GM19452 (cell line): ENCODE measurements at regions not wholly inside any gene's neighbourhood (a gene's known extent, or its start where the extent isn't known, plus 50 kb on each side); places are given as distances from the start of the nearest gene placed in this dataset.

Experiments used
- ATAC-seq: cut with Tn5 transposase; IDR thresholded peaks from one replicate; pipeline ENCODE4 v1.9.1; 2021; ENCODE audit not compliant: unreplicated experiment

DNA sequence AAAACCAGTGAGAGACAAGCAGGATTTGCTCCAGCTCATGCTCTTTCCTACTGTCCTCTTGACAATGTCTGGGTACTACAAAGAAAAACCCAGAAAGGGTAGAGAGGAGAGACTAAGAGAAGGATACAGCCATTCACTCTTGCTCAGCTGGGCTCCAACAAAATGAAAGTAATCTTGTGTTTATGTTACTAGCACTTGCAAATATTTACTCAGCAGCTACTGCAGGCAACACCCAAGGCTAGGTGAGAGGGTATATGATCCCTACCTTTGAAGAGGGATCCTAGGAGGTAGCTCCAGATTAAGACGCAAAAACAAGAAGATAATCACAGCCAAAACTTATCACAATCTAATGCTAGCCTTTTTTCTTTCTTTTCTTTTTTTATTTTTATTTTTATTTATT lies 329.6 kb upstream of the ACVR2A start:
- no peak for ATAC-seq

DNA sequence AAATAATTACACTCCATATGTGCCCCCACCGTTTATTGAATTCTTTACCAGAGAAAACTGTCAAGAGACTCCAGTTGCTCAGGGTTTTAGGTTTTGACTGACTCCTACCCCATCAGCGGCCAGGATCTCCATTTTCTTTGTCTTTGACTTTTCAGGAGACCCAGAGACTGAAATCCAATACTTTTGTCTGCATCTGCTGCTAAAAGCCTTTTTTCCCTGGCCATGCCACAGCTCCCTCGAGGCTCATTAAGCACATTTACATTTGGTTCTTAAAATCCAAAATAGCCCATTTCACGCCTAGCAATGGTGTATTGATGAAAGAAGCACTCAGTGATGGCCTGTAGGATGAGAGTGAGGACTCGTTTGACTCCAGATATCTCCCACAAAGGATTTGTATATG lies 332.6 kb upstream of the ACVR2A start:
- no peak for ATAC-seq

DNA sequence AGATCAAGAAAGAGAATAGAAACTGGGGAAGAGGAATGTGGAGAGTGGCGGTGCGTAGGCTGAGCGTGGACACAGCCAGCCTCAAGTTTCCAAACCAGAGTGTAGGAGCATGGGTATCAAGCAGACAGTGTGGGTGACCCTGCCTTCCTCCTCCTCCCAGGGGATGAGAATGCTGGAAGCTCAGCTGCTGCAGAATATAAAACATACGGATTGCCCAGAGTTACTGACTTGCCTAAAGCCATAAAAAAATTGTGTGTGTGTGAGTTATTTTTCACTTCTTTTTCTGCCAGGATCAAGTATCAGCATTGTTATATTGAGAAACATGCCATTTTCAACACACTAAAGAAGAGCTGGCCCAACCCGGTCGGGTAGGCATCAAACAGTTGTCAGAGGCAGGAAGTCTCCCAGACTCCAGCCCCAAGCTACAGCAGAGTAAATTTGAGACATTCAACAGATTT lies 333.3 kb upstream of the ACVR2A start:
- no peak for ATAC-seq

DNA sequence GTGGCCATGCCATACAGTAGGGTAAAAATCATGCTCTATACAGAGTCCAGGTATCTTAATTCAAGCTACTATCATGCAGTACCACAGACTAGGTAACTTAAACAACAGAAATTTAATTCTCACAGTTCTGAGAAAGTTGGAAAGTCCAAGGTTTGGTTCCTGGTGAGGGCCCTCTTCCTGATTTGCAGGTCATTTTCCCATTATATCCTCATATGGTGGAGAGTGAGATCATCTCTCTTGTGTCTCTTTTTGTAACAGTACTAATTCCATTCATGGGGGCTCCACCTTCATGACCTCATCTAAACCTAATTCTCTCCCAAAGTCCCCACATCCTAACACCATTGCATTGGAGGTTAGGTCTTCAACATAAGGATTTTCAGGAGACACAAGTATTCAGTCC lies 335.0 kb upstream of the ACVR2A start:
- ATAC-seq = no peak

DNA sequence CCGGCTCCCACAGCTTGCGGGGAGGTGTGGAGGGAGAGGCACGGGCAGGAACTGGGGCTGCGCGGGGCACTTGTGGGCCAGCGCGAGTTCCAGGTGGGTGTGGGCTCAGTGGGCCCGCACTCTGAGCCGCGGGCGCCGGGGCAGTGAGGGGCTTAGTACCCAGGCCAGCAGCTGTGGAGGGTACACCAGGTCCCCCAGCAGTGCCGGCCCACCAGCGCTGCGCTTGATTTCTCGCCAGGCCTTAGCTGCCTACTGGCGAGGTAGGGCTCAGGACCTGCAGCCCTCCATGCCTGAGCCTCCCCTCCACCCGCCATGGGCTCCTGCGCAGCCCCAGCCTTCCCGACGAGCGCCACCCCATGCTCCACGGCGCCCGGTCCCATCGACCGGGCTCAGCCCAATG lies 337.9 kb upstream of the ACVR2A start:
- ATAC-seq = no peak

DNA sequence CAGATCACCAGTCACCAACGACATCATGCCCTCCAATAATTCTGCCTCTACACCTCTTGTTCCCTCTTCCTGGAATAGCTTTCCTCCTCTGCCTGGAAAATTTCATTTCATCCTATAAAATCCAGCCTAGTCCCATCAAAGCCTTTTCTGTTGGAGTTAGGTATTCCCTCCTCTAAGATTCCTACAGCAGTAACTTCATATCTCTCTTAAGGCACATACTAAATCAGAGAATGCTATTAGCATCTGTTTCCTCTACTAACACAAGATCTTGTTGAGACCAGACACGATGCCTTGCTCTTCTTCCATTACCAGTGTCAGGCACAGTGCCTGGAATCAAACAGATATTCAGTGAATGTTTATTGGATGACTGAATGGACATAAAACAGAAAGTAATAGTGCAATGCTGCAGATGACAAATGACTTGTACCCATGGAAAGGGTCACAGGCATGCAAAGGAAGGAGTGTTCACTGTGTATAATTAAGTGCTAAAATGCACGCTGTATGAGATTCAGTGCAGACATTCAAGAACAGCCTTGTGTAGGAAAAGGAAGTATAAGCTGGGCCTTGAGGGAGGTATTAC lies 342.0 kb upstream of the ACVR2A start:
- no peak for ATAC-seq

DNA sequence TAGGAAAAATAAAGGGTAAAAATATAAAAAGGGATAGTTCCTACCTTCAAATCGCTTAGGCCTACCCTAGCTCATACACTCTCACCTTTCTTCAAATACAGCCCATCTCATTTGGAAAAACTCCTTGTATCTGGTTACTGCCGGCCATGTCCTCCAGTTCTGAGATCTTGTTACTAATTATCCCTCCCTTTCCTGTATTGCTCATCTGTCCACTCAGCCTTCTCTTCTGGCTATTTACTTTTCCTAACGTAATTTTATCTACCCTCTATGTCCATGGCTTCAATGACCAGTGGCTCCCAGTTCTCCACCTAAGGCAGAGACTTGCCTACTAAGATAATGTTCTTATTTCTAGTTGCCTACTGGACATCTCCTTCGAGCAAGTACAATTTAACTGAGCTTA lies 342.9 kb upstream of the ACVR2A start:
- ATAC-seq = no peak

DNA sequence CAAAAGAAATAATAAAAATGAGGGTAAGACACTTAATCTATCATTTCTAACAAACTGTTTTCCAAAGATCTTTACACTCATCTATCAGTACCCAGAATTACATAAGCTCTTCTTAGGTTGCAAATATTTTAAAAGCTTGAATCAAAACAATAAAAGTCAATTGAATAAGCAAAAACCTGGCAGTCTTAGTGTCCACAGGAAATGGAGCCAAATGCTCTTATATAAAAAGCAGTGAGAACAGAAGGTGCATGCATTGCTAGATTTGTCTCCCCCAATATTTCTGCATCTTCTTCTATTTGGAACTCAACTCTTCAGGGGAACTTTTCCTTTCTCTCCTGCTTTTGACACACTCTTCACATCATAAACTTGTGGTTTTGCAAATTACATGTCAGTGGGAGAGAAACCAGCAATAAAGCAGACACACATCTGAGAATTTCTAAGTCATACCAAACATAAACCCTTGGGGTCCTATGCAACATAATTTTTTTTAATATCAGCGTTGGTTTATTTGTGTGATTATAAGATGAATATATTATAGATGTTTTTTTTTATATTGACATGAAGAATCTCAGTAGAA lies 343.9 kb upstream of the ACVR2A start:
- ATAC-seq = no peak

DNA sequence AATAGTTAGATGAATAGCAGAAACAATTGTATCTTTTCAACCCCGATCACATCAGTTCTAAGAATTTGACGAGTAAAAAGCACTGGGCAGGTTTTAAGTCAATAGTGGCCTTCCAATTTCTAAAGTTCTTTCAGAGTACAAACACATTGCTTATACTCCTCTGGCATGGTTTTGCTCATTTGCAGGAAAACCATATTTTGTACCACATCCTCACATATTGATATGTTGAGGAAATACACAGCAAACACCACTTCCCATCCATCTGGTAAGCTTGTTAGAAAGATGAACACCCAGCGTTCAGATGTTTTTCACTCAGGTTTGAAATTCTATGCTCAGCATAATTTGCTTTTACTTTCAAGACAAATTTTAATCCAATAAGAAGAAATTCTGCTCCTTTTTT lies 344.6 kb upstream of the ACVR2A start:
- ATAC-seq = peak; percentile 26

DNA sequence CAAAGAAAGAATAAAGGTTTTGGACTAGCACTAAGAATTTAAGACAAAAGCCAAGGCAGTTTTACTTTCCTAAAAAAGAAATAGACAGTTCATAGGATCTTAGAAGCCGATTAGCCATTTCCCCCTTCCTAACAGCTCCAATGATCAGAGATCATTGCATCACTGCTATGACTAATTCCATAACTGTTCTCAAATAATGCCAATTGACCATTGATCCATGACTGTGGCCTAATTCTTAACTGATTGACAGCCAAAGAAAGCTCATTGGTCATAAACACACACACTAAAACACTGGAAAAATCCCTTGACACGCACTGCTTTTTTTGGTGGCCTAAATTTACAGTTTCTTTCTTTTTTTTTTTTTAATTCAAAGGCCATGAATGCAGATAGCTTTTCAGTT lies 345.0 kb upstream of the ACVR2A start:
- peak; percentile 81 for ATAC-seq

DNA sequence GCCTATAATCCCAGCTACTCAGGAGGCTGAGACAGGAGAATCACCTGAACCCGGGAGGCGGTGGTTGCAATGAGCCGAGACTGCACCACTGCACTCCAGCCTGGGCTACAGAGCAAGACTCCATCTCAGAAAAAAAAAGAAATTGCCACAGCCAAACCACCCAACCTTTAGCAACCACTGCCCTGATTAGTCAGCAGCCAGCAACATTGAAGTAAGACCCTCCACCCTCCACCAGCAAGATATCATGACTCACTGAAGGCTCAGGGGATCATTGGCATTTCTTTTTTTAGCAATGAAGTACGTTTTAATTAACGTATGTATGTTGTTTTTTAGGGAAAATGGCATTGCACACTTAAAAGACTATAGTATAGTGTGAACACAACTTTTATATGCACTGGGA lies 349.1 kb upstream of the ACVR2A start:
- no peak for ATAC-seq

DNA sequence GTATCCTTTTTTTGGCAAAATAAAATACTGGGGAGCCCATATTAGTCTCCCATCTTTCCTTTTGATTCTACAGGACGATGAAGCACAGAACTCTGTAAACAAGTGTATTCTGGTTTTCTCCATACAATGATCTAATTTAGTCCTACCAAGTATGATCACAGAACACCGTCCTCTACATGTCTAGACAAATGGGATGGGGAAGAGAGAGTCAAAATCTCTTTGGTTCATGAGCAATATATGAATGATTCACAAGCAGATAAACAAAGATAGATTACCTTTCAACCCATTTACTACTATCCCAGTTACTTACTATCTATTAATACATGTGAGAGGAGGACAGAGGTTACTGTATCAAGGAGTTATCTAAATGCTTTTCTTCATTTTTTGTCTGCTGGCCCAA lies 352.4 kb upstream of the ACVR2A start:
- no peak for ATAC-seq

DNA sequence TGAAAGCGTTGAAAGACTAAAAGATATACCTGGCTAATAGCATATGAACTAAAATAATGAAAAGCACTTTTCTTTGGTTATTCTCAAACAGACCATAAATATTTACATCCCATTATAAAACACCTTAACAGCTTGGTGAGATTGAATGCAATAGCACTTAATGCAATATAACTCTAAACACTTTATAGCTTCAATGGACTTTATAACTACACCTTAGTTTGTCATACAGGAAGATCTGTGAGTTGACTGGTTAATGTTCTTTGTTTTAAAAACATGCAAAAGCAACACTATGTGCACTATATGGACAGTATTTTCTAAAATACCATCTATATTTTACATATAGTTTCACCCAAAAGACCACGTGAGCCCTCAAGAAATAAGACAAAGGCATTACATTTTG lies 353.3 kb upstream of the ACVR2A start:
- no peak for ATAC-seq

DNA sequence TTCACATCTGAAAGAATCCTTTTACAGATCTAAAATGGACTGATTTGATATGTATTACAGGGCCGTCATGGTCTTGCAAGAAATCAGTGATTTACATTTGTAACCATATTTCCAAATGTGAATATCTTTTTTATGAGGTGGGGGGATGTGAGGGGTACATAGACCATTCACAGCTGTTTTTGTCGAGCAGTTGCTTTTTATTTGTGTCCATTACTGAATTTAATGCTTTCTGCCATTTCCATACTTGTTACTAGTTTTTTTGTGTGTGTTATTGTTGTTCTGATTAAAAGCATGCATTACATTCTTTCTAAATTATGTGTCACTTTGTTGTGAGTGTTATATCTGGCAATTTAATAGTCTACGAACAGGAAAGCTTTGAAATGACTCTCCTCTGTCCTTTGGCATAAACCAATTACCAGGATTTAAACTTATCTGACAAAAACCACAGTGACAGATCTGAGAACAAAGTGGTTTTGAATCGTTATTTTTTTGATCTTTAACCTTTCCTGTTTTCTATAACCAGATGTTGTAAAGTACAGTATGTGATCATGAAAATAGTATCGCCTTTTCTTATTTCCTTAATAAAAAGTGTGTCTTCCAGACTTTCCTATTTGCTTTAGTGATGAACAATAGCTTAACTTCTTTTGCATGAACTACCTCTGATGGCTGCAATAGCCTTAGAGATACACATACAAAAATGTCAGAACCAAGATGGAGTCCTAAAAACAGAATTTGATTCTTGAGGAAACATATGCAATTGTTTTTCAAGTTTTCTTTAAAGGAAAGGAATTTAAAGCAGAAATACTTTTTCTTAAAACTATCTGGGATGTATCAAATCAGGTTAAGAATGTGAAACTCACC lies 354.2 kb upstream of the ACVR2A start:
- ATAC-seq = no peak

DNA sequence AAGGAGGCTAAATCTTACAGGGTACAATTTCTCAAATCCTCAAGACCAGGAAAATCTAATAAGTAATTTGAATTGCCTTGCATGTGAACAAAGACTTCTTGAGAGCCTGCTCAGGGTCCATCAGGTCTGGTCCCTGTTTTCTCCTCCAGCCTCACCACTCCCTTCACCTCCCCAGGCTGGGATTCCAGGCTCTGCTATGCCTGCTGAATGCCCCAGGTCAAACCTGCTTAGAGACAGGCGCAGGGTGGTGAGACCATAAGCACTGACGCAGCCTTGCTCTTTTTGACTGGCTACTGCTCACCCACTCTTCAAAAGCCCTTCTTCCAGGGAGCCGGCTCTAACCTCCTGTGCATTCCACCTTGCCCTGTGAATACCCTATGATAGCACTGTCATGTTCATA lies 356.4 kb upstream of the ACVR2A start:
- ATAC-seq = no peak

DNA sequence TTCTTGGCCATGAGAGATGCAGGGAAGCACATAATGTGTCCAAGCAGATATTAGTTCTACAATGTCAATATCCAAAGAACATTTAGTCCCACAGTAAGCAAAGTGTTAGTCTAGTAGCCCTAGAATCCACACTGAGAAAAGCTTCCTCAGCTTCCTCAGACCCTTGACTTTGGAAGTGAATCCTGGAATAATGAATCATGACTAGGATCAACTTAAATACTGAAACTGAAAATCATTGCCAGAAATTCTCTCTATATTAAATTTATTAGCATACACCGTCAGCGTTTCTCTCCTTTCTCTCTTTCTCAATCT lies 356.9 kb upstream of the ACVR2A start:
- no peak for ATAC-seq

DNA sequence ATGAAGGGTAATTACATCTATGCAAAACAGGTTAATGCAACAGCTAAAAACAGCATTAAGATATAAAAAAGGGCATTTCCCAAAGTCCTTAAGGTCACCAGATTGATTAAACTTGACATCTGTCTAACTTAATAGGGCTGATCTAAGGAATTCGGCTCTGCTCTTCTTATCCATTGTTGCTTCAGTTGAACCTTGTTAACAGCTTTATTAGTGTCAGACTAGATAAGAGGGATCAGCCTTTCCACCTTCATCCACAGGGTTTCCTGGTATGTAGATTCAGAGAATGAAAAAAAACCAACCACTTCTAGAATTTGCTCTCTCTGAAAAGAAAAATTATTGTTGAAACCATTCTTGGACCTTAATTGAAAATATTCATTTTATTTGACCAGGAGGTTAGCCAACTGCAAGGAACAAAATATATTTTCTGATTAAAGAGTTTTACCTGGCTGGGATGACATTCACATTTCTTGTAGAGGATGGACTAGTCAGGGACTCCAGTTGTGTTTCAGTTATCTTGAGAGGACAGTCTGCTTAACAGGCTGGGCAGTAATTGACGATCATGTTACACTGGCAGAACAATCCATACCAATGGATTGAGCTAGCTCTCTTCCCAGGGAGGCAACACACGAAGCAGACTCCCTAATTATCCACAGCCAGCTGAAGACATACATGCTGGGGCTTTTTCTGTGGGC lies 357.4 kb upstream of the ACVR2A start:
- ATAC-seq = no peak

DNA sequence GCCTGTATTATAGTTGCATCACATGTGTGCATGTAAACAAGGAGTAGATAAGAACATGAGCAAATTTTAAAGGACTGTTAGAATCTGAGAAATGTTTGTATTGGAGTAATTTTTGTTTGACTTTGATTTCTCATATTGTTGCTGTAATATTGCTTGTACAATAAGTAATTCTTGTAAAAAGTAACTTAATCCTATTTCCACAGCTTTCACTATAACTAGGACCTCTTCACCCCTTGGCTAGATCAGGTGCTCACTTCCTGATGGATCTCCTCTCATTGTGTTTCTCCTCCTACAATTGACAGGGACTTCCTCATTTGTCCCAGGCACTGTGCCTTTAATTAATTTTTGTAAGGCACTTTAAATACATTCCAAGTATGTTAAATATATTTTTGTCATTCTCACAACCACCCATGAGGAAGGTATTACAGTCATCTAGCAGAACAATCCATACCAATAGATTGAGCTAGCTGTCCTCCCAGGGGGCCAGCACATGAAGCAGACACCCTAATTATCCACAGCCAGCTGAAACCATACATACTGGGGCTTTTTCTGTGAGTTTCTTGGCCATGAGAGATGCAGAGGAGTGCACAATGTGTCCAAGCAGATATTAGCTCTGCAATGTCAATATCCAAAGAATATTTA lies 359.5 kb upstream of the ACVR2A start:
- ATAC-seq = no peak

DNA sequence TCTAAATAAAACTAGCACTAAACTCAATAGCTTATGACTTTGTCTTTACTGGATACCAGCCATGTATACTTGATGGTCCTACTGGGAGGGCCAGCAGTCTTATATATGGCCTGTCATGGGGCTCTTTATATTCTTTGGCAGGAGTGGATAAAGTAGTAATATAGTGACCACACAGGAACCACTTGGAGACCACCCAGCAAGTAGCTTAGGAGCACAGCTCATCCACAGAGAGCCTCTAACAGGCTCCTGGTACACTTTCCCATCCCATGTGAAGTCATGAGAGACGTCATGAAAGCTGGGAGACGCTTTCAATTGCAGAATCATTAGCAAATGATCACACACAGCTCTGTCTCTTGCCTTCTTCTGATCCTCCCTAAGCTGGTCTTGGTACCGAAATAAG lies 360.9 kb upstream of the ACVR2A start:
- no peak for ATAC-seq

DNA sequence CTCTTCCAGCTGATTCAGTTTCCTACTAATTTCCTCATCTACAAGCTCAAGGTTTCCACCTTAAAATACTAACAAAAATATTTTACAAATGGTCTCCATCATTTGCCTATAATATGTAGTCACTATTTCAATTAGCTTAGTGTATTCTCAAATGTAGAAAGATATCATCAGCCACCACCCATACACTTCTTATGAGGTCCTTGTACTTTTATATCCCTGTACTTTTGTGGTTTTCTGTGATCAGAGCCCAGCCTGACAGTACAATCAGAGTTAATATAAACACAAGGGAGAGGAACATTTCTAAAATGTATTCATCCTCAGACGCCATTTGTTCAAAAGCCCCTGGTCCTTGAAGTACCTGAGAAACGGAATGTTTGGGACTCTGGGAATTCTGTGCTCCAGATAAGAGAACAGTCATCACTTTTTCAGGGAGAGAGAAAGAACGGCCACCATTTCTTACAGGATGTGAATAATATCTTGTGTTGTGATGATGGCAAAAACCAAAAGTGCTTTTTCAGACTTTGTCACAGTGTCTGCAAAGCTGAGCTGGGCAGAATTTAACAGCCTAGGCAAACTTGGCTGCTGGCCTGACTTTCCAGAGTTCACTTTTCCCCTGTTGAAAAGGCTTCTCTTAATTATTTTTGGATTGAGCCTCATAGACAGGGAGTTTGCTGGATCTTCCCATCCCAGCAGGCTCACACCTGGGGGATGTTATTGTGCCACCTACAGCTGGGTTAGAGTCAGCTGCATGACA lies 361.7 kb upstream of the ACVR2A start:
- no peak for ATAC-seq
